Adrenal gland (tissue), 5 donors: ENCODE measurements at regions not wholly inside any gene's neighbourhood (a gene's known extent, or its start where the extent isn't known, plus 50 kb on each side); places are given as distances from the start of the nearest gene placed in this dataset.

ENCODE experiments used
- CTCF ChIP-seq, 6 experiments: fragments of 450-650 bp in 4 of 6; fragments of 200-600 bp in 2 of 6; sonication (generic) in 1 of 6; IDR thresholded peaks; 1 replicate in 5 of 6; 2 replicates in 1 of 6; pipeline versions ENCODE4 v1.5.1 to v1.8.0; 2016 to 2021; ENCODE audit warnings: antibody characterized with exemption in 6 of 6, mild to moderate bottlenecking in 2 of 6, moderate library complexity in 1 of 6
- POLR2A ChIP-seq, 2 donors: fragments of 450-650 bp; IDR thresholded peaks; one replicate each; pipeline ENCODE4 v1.6.1; 2017; ENCODE audit warnings: antibody characterized with exemption in 2 of 2, mild to moderate bottlenecking in 2 of 2, moderate library complexity in 1 of 2
- donor health status: DM: no; HTN: no; CAD: no.

- TF ChIP-seq CTCF (IDR thresholded peaks at IDR 0.05) (no peak), POLR2A (IDR thresholded peaks at IDR 0.05) (no peak)
Observed at GRCh38 chr2:139033300-139033699, 253.1 kb upstream of the NXPH2 start.
